Heart left ventricle (tissue), 13 donors: ENCODE measurements at regions not wholly inside any gene's neighbourhood (a gene's known extent, or its start where the extent isn't known, plus 50 kb on each side); places are given as distances from the start of the nearest gene placed in this dataset.

Experiments used
- POLR2A ChIP-seq, 2 donors: fragments of 450-650 bp; IDR thresholded peaks; one replicate each; pipeline ENCODE4 v1.6.1; 2017; ENCODE audit warnings: antibody characterized with exemption in 2 of 2, mild to moderate bottlenecking in 2 of 2, moderate library complexity in 2 of 2
- TF ChIP-seq, protein P1 (sequence below), 12 donors: fragments of 200-600 bp; sonication (generic) in 4 of 12; IDR thresholded peaks; one replicate each; pipeline versions ENCODE4 v1.5.0 to v1.8.0; 2018 to 2022; ENCODE audit warnings: antibody characterized with exemption in 12 of 12, mild to moderate bottlenecking in 5 of 12
- donor health status: ischemic (EF 13 %, LVEDD 7.1; RV severe dilation, severe dysfunction).
- donor health status: DM: no; HTN: yes; CAD: no.
- donor health status: DM: no; HTN: no; CAD: no.
- donor health status: ischemic (EF 25% LVEDD 6.9; RV normal size, moderate dysfunction).
- donor health status: ischemic (EF 25% LVEDD 5.7; RV mildly dilated, moderate dysfunction).
- donor health status: ischemic (EF 35%, LVEDD 5.7; RV mildly dilated, moderate dysfunction).
- donor health status: nonischemic (EF 11% LVEDD 7.7; RV severe dilation, severe dysfunction).
- donor health status: DM: yes; HTN: yes; CAD: no.
- donor health status: PGD.
- donor health status: ischemic (EF 29% LVEDD 5.4; RV normal size, mild dysfunction).
- donor health status: nonischemic (EF 23%, LVEDD 6.1; RV moderate dilation, normal function).

DNA sequence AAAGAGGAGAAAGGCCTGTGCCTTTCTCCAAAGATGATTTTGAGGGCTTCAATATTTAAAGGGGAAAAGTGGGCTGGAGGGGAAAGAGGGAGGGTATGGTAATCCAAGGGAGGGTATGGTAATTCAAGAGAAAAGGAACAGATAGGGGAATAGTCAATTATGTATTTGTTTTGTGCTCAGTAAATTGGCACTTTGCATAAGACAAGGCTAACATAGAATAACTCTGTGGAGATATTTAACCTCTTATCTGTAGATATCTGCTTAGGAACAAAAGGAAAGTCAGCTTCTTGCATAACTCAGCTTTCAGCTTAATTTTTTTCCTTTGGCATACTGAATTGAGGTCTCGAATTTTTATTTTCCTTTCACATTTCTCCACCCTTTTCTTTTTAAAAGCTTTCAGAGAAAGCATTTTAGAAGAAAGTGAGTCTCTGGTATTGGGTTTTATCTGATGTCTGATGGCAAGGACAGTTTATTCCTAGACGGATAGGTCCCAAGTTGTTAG, 119.9 kb upstream of the F3 start:
- TF ChIP-seq, protein P1, sequence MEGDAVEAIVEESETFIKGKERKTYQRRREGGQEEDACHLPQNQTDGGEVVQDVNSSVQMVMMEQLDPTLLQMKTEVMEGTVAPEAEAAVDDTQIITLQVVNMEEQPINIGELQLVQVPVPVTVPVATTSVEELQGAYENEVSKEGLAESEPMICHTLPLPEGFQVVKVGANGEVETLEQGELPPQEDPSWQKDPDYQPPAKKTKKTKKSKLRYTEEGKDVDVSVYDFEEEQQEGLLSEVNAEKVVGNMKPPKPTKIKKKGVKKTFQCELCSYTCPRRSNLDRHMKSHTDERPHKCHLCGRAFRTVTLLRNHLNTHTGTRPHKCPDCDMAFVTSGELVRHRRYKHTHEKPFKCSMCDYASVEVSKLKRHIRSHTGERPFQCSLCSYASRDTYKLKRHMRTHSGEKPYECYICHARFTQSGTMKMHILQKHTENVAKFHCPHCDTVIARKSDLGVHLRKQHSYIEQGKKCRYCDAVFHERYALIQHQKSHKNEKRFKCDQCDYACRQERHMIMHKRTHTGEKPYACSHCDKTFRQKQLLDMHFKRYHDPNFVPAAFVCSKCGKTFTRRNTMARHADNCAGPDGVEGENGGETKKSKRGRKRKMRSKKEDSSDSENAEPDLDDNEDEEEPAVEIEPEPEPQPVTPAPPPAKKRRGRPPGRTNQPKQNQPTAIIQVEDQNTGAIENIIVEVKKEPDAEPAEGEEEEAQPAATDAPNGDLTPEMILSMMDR (IDR thresholded peaks at IDR 0.05): no peak
- no peak for TF ChIP-seq POLR2A (IDR thresholded peaks at IDR 0.05)
